GM19351 (cell line): ENCODE measurements at regions not wholly inside any gene's neighbourhood (a gene's known extent, or its start where the extent isn't known, plus 50 kb on each side); places are given as distances from the start of the nearest gene placed in this dataset.
A peak's percentile ranks its signal among the peaks of the same experiment; 100 is the strongest.

Source experiments
- ATAC-seq: cut with Tn5 transposase; IDR thresholded peaks from one replicate; pipeline ENCODE4 v1.9.1; 2021; ENCODE audit warnings: mild to moderate bottlenecking, moderate library complexity; ENCODE audit not compliant: unreplicated experiment

DNA sequence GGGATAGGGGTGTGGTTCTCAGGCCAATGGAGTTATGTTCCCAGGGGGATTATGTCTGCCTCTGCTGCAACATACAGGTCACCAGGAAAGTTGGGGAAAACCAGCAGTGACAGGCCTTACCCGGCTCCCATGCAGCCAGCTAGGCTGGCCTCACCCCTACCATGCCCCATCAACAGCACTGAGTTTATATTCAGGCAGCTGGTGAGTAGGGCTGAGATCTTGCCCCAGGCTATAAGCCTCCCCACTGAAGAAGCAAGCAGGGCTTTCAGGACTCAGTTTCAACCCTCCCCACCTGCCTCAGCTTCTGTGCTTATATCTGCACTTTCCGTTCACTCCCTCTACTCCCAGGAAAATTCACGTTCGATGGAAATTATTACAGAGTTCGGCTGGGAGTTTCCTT is 122.4 kb upstream of the PGRMC2 start:
- ATAC-seq: no peak

DNA sequence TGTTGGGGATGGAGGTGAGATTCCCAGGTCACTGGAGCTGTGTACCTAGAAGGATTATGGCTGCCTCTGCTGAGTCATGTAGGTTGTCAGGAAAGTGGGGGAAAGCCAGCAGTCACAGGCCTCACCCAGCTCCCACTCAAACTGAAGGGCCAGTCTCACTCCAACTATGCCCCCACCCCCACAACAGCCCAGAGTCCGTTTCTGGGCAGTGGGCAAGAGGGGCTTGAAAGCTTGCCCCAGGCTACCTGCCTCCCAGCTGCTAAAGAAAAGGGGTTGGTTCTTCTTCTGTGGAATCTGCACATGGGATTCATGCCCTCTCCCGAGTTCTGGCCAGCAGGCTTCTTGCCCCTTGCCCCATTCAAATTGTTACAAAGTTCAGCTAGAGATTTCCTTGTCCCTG is 116.0 kb upstream of the PGRMC2 start:
- no peak for ATAC-seq

DNA sequence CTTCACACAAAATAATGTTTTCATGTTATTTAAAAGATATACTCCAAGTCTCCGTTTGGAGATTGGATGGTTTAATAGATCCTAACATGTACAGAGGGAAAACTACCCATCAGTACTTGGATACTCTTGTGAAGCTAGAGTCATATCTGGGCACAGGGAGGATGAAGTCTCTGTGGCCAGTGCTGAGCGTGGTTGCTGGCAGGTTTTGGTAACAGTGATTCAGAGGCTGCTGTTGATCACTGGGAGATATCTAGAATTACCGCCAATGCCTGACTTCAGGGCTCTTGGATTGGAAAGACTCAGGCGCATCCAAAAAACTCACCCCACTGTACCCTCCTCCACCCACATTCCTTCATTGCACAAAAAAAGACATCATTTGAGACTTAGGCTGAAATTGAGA is 107.2 kb upstream of the PGRMC2 start:
- ATAC-seq: no peak

DNA sequence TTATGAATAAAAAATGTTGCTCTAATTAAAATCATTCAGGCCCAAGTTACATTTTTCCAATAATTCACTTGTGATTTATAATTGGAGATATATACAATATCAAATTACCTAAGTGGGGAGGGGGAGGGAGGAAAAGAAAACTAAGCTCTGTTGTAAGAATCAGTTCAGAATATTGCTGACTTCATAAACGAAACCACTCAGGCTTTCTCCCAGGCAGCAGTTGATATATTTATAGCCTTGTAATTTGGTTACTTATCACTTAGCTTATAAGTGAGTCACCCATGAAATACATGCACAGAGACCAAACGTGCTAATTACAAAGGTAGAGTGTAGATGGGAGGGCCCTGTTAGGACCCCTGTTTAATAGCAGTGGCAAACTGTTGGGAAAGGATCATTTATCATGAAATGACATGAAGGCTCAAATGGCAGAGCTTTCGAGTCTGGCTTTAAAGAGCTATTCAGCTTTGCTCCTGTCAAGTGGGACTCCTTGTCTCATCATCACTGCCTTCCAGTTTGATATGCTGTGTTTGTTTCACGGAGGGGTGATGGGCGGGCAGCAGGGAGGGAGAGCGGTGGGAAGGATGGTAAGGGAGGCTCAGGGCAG is 105.6 kb upstream of the PGRMC2 start:
- peak; percentile 93 for ATAC-seq

DNA sequence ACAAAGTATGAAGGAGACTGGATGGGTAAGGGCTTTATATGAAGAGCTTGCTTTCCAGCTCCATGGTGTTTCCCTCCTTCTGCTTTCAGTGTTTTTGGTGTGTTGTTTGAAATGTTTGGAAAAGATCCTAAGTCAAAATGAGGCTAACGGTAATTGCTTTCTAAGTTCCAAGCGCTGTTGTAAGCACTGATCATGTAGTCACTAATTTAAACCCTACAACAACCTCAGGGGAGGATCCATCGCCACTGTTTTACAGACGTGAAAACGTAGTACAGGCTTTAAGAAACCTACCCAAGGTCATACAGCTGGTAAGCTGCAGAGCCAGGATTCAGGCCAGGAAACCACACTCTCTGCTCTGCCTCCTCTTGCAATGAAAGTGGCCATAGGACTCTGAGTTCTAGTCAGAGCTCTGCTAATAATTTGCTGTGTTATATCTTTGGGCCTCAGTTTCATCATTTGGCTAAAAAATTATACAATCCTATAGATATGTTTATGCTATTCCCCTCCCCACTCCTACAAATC is 102.9 kb upstream of the PGRMC2 start:
- ATAC-seq: no peak

DNA sequence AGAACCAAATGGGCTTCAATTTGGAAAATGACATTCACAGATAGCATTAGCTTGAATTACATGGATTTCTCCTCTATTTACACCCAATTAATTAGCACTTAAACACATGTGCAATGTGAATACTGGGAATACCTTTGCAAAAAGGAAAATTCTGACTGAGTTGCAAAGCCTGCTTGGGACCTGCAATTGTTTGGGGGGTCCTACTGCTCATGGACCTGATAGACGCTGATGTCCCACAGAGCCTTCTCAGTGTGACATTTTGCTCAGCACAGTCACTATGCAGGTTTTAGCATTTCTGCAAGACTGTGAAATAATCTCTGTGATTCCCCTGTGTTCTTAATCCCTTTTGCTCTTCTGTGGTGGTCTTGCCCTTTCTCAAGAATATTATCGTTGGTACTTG is 101.2 kb upstream of the PGRMC2 start:
- no peak for ATAC-seq

DNA sequence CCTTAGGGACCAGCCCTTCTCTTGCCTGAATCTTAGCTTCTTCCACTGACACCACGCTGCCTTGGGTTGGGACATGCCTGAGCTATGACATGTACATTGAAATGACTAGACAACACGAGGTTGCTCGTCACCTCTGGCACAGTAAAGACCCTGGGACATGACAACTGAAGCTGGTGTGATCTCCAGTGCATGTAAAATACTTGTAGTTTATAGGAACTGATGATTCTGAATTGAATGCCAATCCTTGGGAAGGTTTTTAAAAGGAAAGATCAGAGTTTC is 100.7 kb upstream of the PGRMC2 start:
- ATAC-seq: no peak

DNA sequence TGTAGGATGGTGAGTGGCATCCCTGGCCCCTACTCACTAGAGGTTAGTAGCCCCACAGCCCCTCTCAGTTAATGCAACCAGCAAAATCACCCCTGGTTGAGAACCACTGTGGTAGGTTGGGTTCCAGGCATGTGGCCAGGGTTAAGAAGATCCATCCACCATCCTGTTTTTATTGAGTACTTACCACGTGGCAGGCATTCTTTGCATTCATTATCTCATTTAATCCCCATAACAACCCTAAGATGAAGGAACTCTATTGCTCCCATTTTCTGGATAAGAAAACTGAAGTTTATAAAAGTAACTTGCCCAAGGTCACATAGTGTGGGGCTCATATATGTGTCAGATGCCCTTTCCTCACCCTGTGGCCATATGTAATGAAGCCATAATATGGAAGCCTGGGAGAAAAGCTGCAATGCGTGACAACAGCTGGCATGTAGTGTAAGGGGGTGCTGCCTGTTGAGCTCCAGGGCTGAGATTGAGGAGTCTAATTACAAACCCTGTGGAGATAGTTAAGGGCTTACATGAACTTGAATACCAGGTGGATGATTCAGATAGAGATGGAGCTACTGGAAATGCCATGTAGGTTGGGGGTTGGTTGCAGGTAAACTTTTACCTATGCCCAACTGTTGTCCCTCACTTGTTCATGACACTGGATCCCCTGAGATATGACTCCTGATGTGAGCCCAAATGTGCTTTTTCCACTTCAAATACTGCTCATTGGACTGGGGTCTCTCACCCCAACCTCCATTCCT is 100.2 kb upstream of the PGRMC2 start:
- ATAC-seq: no peak

DNA sequence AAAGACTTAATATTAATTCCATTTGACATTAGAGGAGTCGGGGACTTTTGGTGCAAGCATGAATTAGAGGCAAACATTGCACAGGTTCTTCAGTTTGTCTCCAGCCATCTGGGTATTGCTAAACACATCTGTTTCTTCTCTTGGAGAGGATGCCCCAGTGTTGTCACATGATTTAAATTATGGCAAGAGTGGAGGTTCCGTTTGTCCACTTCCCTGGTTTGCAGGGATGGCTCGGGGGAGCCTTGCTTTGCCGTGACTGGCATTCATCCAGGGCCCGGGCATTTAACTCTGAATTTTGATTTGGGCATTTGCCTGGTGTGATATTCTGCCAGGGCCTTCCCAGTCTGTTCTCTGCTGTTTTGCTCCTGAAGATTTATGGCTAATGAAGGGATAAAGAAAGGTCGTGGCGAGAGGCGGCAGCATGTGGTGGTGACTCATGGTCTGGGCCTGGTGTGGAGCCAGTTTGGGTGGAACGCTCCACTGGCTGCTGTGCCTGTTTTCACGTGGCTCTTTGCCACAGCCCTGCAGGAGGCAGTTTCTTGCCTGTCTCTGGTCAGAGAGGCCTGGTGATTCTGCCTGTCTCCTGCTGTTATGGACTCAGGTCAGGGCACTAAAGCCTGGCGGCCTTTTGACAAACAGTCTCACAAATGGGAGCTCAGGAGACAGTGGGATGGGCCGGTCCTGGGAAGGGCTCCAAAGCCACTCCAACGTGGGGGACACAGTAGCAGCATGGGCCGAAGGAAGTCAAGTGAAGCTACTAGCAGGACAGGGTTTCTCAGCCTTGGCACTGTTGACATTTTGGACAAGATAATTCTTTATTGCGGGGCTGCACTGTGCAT is 99.4 kb upstream of the PGRMC2 start:
- no peak for ATAC-seq

DNA sequence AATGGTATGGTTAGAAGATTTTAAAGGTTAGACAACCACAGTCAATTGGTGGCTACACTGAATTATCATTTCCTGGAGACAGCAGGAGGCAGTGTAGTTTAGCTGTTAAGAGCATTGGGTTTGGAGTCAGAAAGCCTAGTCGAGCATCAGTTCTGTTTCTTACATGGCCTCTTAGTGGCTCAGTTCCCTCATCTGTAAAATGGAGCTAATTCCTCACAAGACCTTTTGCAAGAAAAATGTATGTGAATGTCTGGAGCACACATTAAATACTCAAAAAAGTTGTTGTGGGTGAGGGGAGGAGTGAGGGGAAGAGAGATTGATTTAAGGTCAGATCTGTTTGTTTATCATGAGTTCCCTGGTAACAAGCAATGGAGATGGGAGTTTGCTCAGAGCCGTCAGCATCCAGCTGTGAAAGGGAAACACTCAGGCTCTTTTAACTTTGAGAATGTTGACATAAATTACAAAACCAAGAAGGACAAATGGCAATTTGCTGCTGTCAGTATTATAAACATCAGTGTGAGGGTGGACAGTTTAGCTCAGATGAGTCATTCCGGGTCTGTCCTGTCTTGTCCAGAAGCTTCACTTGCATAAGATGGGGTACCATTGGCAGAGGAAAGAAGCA is 98.2 kb upstream of the PGRMC2 start:
- ATAC-seq: no peak

DNA sequence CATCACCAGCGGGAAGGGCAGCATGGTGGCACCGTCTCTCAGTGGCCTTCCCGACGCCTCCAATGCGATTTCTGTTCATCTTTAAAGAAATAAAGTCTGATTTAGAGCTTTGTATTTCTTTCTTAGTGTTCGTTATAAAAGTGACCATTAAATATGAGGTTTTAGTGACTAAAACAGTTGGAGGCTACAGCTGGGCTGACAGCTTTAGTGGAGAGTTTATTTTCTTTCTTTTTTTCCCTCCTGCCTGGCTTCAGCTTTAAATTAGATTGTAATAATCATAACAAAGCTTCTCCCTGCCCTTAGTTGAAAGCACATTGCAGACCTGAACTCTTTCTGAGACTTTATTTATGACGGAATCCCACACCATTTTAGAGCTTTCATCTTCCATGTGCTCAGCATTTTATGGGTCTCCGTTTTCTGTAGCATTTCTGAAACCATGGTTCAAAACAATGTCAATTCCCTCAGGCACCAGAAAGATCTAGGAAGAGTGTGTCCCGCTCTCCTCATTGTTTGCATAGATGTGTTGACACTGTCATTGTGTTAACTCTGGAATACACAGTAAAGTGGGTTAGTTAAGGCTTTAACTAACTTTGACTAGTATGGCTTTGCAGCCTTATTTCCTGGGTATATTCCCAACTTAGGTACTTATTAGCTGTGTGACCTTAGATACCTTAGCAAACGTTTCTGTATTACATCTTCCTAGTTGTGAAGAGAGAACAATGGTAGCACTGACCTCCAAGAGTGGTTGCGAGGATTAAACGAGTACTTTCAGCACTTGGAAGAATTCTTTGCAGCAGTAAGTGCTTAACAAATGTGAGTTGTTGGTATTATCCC is 97.4 kb upstream of the PGRMC2 start:
- ATAC-seq: no peak

DNA sequence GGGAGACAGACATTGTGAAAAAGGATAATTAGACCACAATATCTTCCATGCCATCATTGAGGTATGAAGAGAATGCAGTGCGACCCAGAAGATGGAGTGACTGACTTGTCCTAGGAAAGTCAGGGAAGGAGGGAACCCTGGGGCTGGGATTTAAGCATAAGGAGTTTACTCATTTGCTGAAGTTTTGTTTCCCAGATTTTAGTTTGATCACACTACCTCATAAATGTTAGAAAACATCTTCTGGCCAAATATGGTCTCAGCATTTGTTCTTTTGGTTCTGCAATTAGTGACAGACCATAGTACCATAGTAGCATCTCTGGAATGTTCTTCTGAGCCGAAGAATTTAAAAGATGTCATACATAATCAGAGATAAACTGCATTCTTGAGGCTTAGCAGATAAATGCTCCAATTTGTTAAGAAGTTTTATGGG is 96.5 kb upstream of the PGRMC2 start:
- no peak for ATAC-seq

DNA sequence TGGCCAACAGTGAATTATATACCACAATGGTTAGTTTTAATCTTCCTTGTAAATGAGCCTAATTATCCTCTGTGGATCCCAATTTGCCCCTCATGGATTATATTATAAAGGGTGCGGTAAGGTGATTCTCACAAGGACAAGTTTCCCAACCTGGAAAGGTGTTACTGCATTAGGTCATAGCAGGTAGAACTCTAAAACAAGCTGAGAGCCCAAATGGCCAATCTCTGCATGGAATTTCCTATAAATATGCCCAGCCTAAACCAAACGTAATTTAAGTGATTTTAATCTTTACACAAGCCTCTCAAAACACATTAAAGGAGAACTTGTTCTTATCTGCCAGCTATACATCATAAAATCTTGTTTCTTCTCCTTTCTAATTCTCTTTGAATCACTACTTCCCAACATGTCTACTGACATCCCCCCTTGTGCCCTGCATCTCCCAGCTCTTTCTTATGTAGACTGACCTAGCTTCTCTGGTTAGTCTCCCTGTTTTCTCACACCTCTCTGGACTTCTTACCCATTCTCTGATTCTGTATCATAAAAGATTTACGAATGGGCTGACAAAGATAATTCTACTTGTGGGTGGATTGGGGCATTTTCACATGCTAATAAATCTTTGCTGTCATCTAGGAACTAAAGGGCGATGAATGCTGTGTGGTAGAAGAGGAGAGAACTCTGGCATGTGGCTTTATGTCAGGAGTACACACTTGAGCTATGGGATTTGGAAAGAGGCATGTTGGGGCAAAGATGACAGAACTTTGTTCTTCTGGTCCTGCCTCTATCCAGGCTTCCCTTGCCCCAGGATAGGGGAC is 94.3 kb upstream of the PGRMC2 start:
- no peak for ATAC-seq

DNA sequence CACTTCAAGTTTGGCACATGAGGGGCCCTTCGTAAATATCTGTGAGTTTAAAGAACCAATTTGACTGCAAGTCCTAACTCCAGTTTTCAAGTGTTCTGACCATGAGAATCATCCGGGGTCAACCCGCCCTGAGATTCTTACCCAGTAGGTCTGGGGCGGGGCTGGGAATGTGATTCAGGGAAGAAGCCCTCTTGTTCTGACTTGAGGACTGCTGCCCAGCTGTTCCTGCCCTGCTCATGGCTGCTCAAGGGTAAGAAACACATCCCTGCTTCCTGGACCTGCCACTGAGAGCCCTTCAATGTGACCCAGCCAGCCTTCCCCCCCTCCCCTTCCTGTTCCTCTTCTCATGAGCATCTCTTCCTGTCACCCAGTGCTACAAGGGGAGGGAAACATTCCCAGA is 92.7 kb upstream of the PGRMC2 start:
- ATAC-seq: no peak

DNA sequence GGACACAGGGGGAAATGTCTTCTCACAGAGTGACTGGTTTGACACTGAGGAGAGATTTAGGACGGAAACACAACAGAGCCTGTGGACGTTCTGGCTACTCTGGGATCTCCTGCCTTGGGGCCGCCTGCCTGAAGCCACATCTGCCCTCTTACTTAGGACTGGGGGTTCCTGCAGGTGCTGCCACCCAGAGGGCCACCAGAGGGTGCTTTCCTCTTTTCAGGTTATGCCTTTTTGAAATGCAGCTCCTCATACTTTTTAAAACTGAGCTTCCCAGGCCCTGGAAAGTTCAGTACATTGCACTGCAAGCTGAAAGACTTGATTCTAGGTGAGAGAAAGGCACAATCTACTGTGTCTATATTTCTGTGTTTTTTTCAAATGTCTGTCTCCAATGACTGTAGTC is 92.2 kb upstream of the PGRMC2 start:
- peak; percentile 91 for ATAC-seq

DNA sequence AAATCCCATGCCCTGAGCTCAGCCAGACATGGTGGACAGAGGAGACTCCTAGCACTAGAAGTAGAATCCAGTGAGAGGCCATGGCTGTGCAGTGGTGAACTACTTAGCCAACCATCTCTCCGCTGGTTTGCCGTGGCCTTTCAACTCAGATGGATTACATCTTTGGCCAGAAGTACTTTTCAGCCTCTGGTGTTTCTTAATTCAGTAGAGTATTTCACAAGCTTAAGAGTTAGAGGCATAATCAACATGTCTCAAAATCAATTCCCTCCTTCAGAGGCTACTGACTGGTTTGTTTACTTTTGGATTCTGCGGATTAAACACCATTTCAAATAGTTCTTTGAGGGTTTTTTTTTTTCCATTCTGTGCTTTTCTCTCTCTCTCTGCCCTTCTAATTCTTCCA is 91.1 kb upstream of the PGRMC2 start:
- no peak for ATAC-seq

DNA sequence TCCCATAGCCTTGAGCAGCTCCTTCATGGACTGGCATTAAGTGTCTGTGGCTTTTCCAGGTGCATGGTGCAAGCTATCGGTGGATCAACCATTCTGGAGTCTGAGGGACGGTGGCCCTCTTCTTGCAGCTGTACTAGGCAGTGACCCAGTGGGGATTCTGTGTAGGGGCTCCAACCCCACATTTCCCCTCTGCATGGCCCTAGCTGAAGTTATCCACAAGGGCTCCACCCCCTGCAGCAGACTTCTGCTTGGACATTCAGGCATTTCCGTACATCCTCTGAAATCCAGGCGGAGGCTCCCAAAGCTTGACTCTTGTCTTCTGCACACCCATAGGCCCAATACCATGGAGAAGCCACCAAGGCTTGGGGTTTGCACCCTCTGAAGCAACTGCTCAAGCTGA is 89.3 kb upstream of the PGRMC2 start:
- no peak for ATAC-seq

DNA sequence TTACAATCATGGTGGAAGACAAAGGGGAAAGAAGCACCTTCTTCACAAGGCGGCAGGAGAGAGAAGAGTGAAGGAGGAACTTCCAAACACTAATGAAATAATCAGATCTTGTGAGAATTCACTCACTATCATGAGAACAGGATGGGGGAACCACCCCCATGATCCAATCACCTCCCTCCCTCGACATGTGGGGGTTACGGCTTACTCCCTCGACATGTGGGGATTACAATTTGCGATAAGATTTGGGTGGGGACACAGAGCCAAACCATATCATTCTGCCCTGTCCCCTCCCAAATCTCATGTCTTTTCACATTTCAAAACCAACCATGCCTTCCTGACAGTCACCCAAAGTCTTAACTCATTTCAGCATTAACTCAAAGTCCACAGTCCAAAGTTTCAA is 88.7 kb upstream of the PGRMC2 start:
- no peak for ATAC-seq

DNA sequence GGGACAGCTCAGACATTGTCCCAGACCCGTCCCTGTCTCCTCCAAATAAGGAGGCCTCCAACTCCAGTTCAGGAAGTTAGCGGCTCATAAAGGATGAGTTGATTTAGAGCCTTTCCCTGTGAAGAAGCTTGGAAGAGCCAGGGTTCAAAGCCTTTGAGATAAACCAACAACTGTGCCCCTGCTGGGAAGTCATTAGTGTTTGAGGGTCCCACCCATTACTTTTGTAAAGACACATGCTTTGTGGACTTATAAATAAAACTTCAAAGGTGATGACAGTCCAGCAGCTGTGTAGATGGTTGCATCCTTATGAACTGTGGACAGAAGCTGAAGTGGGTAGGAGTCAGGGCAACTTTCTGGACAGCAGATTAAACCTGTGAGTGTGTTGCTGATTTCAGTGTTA is 86.0 kb upstream of the PGRMC2 start:
- no peak for ATAC-seq

DNA sequence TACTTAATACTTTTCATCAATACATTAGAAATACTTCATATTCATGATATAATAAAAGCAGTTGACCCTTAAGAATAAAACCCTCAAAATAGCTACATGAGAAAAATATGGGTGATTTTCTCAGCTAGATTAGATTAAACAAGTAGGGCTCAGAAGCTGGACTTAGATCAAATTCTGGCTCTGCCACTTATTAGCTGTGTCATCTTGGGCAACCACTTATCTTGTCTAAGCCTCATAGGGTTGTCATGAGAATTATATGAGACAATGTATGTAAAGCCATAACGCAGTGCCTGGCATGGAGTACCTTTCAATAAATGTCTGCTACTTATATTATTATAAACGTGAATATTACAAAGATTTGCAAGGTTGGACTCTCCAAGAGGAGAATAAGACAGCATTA is 84.3 kb upstream of the PGRMC2 start:
- ATAC-seq: no peak
